Mesodermal cell (in vitro differentiated cells): ENCODE measurements at regions not wholly inside any gene's neighbourhood (a gene's known extent, or its start where the extent isn't known, plus 50 kb on each side); places are given as distances from the start of the nearest gene placed in this dataset.
"Not testable (repeated sequence)": the region's sequence is repeated elsewhere in the genome, so short reads cannot be mapped to it uniquely, and the experiment has no call there.

Experiments used
- H3K27ac ChIP-seq: 2 replicates; pipeline ENCODE4 v1.7.0; 2013; ENCODE audit warnings: mild to moderate bottlenecking, low read depth, low read length, moderate library complexity; ENCODE audit not compliant: severe bottlenecking
- H3K36me3 ChIP-seq: 2 replicates; pipeline ENCODE4 v1.7.1; 2013; ENCODE audit warnings: mild to moderate bottlenecking, low read length, moderate library complexity; ENCODE audit not compliant: control insufficient read depth, insufficient read depth
- H3K4me1 ChIP-seq: one replicate; pipeline ENCODE4 v1.7.1; 2013; ENCODE audit warnings: mild to moderate bottlenecking, low read length; ENCODE audit not compliant: insufficient read depth, control insufficient read depth, poor library complexity, severe bottlenecking
- H3K4me3 ChIP-seq: 2 replicates; pipeline ENCODE4 v1.7.0; 2013; ENCODE audit warnings: low read length, control low read depth, mild to moderate bottlenecking; ENCODE audit not compliant: insufficient read depth, poor library complexity, severe bottlenecking; ENCODE audit errors: extremely low read depth
- H3K9me3 ChIP-seq: 2 replicates; pipeline ENCODE4 v1.7.1; 2013; ENCODE audit warnings: mild to moderate bottlenecking, low read length, moderate library complexity; ENCODE audit not compliant: control insufficient read depth
- WGBS, 2 experiments: methylation state at CpG; one replicate each; pipeline ENCODE4 v1.1.5; 2013; ENCODE audit warnings: missing lambda C conversion rate in 2 of 2; ENCODE audit not compliant: insufficient coverage in 2 of 2; 5-methylcytosine and 5-hydroxymethylcytosine counted together

- WGBS, 2 experiments: 86 to 94% methylated on average over 3 of the region's 4 CpGs
- Histone ChIP-seq H3K36me3 (no peaks in the 10 kb centered on the region), H3K4me3 (no peak overlapping the region), H3K9me3 (peaks cover 9% of the 10 kb centered on the region), H3K4me1 (no peaks in the 10 kb centered on the region), H3K27ac (no peak overlapping the region)
Observed at GRCh38 chr1:96559707-96560596, 161.6 kb upstream of the PTBP2 start.

- Histone ChIP-seq H3K4me3 (no peak overlapping the region), H3K4me1 (no peaks in the 10 kb centered on the region), H3K9me3 (peaks cover 9% of the 10 kb centered on the region), H3K36me3 (no peaks in the 10 kb centered on the region), H3K27ac (no peak overlapping the region)
Observed at GRCh38 chr1:96562094-96562493, 159.5 kb upstream of the PTBP2 start.

- not testable (repeated sequence) for H3K4me1 ChIP-seq, H3K27ac ChIP-seq, H3K4me3 ChIP-seq, H3K36me3 ChIP-seq, H3K9me3 ChIP-seq
- WGBS, 2 experiments: 92 to 100% methylated on average over 2 of the region's 3 CpGs
Observed at GRCh38 chr1:96564401-96564800, 157.2 kb upstream of the PTBP2 start.

- H3K4me1 ChIP-seq: no peaks in the 10 kb centered on the region
- 83 to 100% methylated on average over 1 of the region's 1 CpG for WGBS, 2 experiments
- no peak overlapping the region for H3K4me3 ChIP-seq
- no peaks in the 10 kb centered on the region for H3K36me3 ChIP-seq
- peaks cover 6% of the 10 kb centered on the region for H3K9me3 ChIP-seq
- no peak overlapping the region for H3K27ac ChIP-seq
Observed at GRCh38 chr1:96565546-96565945, 156.0 kb upstream of the PTBP2 start.

DNA sequence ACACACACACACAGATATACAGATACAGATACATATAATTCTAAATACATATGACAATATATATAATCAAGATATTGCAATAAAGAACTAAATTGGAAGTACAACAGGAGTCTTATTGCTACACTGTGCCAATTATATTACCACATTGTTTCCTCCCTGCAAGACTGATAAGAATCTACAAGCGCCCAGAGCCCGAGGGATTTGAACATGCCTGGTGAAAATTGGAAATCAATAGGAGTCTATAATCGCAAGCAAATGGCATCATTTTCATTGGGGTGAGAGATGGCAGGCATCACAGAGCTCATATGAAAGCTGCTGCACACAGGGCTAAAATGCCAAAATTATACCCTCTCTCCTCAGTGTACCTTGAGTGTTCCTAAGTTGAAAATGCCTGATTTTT, 152.9 kb upstream of the PTBP2 start:
- WGBS, 2 experiments: 94 to 95% methylated on average over 3 of the region's 3 CpGs
- Histone ChIP-seq H3K4me1 (no peaks in the 10 kb centered on the region), H3K36me3 (no peaks in the 10 kb centered on the region), H3K9me3 (no peaks in the 10 kb centered on the region), H3K4me3 (no peak overlapping the region), H3K27ac (no peak overlapping the region)

GRCh38 chr1:96569288-96569687, 152.3 kb upstream of the PTBP2 start:
- H3K4me3 ChIP-seq: no peak overlapping the region
- no peaks in the 10 kb centered on the region for H3K9me3 ChIP-seq
- H3K4me1 ChIP-seq: no peaks in the 10 kb centered on the region
- no CpG with 5 or more reads among the region's 2 CpGs for WGBS, 2 experiments
- no peak overlapping the region for H3K27ac ChIP-seq
- H3K36me3 ChIP-seq: no peaks in the 10 kb centered on the region

- Histone ChIP-seq H3K27ac (no peak overlapping the region), H3K9me3 (no peaks in the 10 kb centered on the region), H3K4me1 (no peaks in the 10 kb centered on the region), H3K36me3 (no peaks in the 10 kb centered on the region), H3K4me3 (no peak overlapping the region)
Observed at GRCh38 chr1:96579636-96580035, 141.9 kb upstream of the PTBP2 start.

DNA sequence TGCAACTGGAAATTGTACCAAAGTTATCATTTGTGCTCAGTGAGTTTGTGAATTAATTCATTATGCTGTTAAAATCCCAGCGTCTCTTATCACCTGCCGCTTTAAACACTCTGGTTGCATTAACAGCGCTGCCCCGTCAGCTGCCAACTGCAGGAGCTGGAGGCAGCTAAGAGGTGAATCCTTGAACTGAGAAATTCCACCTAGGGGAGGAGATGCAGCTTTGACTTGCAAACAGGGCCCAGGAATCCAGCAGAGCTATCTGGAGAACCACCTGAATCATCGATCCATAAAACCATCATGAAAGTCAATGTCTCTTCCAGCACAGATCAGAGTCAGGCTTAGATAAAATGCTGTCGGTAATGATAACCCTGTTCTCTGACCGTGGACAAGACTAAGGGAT, 140.7 kb upstream of the PTBP2 start:
- Histone ChIP-seq H3K4me3 (no peak overlapping the region), H3K36me3 (no peaks in the 10 kb centered on the region), H3K9me3 (no peaks in the 10 kb centered on the region), H3K4me1 (no peaks in the 10 kb centered on the region), H3K27ac (no peak overlapping the region)
- 30 to 32% methylated on average over 3 to 7 of the region's 7 CpGs for WGBS, 2 experiments

DNA sequence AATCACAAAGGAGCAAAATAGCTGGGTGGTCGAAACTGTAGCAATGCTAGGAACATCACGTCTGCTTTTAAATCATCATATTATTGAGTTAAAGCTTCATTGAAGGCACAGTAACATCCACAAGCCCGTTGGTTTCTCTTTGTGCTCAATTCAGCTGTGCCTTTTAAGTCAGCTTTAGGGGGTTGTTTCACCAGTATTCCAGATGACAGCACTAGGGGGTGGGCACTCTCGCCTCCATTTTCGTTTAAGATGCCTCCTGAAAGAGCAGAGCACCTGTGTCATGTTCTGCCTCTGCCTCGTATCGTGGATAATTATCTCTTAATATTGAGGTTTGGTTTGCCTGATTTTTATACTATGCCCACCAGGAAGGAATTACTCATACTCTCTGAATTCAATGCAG, 139.8 kb upstream of the PTBP2 start:
- H3K4me1 ChIP-seq: no peaks in the 10 kb centered on the region
- no peak overlapping the region for H3K4me3 ChIP-seq
- no peaks in the 10 kb centered on the region for H3K36me3 ChIP-seq
- WGBS, 2 experiments: 51 to 66% methylated on average over 2 to 5 of the region's 7 CpGs
- no peaks in the 10 kb centered on the region for H3K9me3 ChIP-seq
- no peak overlapping the region for H3K27ac ChIP-seq

GRCh38 chr1:96583903-96584302, 137.7 kb upstream of the PTBP2 start:
- no peaks in the 10 kb centered on the region for H3K4me1 ChIP-seq
- H3K27ac ChIP-seq: no peak overlapping the region
- H3K4me3 ChIP-seq: no peak overlapping the region
- no peaks in the 10 kb centered on the region for H3K9me3 ChIP-seq
- H3K36me3 ChIP-seq: no peaks in the 10 kb centered on the region

- Histone ChIP-seq H3K36me3 (no peaks in the 10 kb centered on the region), H3K4me1 (no peaks in the 10 kb centered on the region), H3K4me3 (no peak overlapping the region), H3K27ac (no peak overlapping the region), H3K9me3 (no peaks in the 10 kb centered on the region)
- 67 to 94% methylated on average over 1 to 2 of the region's 4 CpGs for WGBS, 2 experiments
Observed at GRCh38 chr1:96587222-96587621, 134.4 kb upstream of the PTBP2 start.
